GM12878 (cell line): ENCODE measurements at regions not wholly inside any gene's neighbourhood (a gene's known extent, or its start where the extent isn't known, plus 50 kb on each side); places are given as distances from the start of the nearest gene placed in this dataset.

Experiments used
- ATAC-seq: fragments of 200-7000 bp; cut with Tn5 transposase; 3 replicates; pipeline ENCODE4 v1.9.1; 2020; ENCODE audit warnings: mild to moderate bottlenecking, moderate library complexity
- BruUV-seq: library from RNA; stranded (reverse); fragments of 400-500 nt; replicated peaks from 2 replicates; lab custom pipeline; 2021; lab: Mats Ljungman, UMichigan
- CTCF ChIA-PET: fragments of 300-600 bp; sonication (Branson Sonifier 250); formaldehyde crosslinking; extraction: SDS; loops from one replicate; lab custom pipeline; 2021; ENCODE audit warnings: inconsistent platforms; lab: Yijun Ruan, JAX
- POLR2A ChIA-PET: fragments of 350-600 bp; formaldehyde crosslinking; extraction: SDS; loops from one replicate; lab custom pipeline; 2021; ENCODE audit warnings: inconsistent platforms; lab: Charles Lee
- RAD21 ChIA-PET: fragments of 300-600 bp; sonication (Branson Sonifier 250); formaldehyde crosslinking; loops from one replicate; lab custom pipeline; 2023; ENCODE audit warnings: antibody characterized with exemption; ENCODE audit not compliant: unreplicated experiment; lab: Charles Lee
- SMC1A ChIA-PET: fragments of 300-600 bp; sonication (Branson Sonifier 250); formaldehyde crosslinking; loops from one replicate; lab custom pipeline; 2023; ENCODE audit not compliant: unreplicated experiment, uncharacterized antibody; lab: Charles Lee
- DNase-seq: peaks from one replicate; pipeline ENCODE4 v3.0.0-alpha.2; 2011; ENCODE audit warnings: low read depth, low spot score
- FAIRE-seq: peaks from 3 replicates; lab custom pipeline; 2011; peaks lifted over from hg19 to GRCh38; lab: Jason Lieb, UNC
- H2AFZ ChIP-seq: 2 replicates; pipeline ENCODE4 v1.6.0; 2011; ENCODE audit warnings: low read depth, low read length, control low read depth; ENCODE audit not compliant: control insufficient read depth
- H3K27ac ChIP-seq: 2 replicates; pipeline ENCODE4 v1.5.1; 2011; ENCODE audit warnings: control low read depth; ENCODE audit not compliant: control insufficient read depth, insufficient read depth
- H3K27me3 ChIP-seq, 2 experiments: replicated peaks in 1 of 2; 2 replicates each; pipeline versions ENCODE4 v1.6.0 to v1.6.1; 2011; ENCODE audit warnings: low read length in 1 of 2; ENCODE audit not compliant: control insufficient read depth in 2 of 2, insufficient read depth in 2 of 2
- H3K36me3 ChIP-seq, 2 experiments: 2 replicates each; pipeline ENCODE4 v1.5.1; 2011; ENCODE audit warnings: low read length in 1 of 2; ENCODE audit not compliant: control insufficient read depth in 2 of 2, insufficient read depth in 2 of 2
- H3K4me1 ChIP-seq: 2 replicates; pipeline ENCODE4 v1.6.1; 2011; ENCODE audit warnings: mild to moderate bottlenecking, low read length, moderate library complexity, mixed read lengths; ENCODE audit not compliant: control insufficient read depth, insufficient read depth
- H3K4me2 ChIP-seq: 2 replicates; pipeline ENCODE4 v1.6.0; 2011; ENCODE audit warnings: control low read depth; ENCODE audit not compliant: control insufficient read depth, insufficient read depth
- H3K4me3 ChIP-seq: fragments of 200-600 bp; sonication (generic); 2 replicates; pipeline ENCODE4 v1.5.1; 2016
- H3K79me2 ChIP-seq: 2 replicates; pipeline ENCODE4 v1.6.0; 2011; ENCODE audit warnings: low read length; ENCODE audit not compliant: control insufficient read depth, insufficient read depth
- H3K9ac ChIP-seq: 2 replicates; pipeline ENCODE4 v1.8.0; 2011; ENCODE audit warnings: low read length, control low read depth, mixed read lengths; ENCODE audit not compliant: control insufficient read depth, insufficient read depth
- H3K9me3 ChIP-seq: replicated peaks from 3 replicates; pipeline ENCODE4 v1.5.1; 2011; ENCODE audit warnings: mild to moderate bottlenecking, low read length; ENCODE audit not compliant: control insufficient read depth, insufficient read depth
- H4K20me1 ChIP-seq: 2 replicates; pipeline ENCODE4 v1.6.0; 2011; ENCODE audit not compliant: control insufficient read depth, insufficient read depth
- BCL3 ChIP-seq: IDR thresholded peaks from 2 replicates; pipeline ENCODE4 v1.6.1; 2011; ENCODE audit warnings: borderline replicate concordance, low read depth, mild to moderate bottlenecking, moderate library complexity, low read length; ENCODE audit not compliant: insufficient read depth, poor library complexity, severe bottlenecking
- RFX5 ChIP-seq: IDR thresholded peaks from 2 replicates; pipeline ENCODE4 v1.6.1; 2011; ENCODE audit warnings: low read depth, low read length, improper control_type of control experiment
- RUNX3 ChIP-seq: IDR thresholded peaks from 2 replicates; pipeline ENCODE4 v1.6.1; 2012; ENCODE audit warnings: low read length, inconsistent platforms
- USF1 ChIP-seq: IDR thresholded peaks from 2 replicates; pipeline ENCODE4 v1.6.1; 2011; ENCODE audit warnings: borderline replicate concordance, low read depth, mild to moderate bottlenecking, moderate library complexity, mixed read lengths, low read length; ENCODE audit not compliant: insufficient read depth; ENCODE audit errors: extremely low read length
- ZNF274 ChIP-seq: IDR thresholded peaks from one replicate; pipeline ENCODE4 v1.8.0; 2011; ENCODE audit not compliant: insufficient read length, insufficient read depth
- WGBS: methylation state at CpG from one replicate; pipeline ENCODE4 v1.1.6; 2016; ENCODE audit warnings: low lambda C conversion rate; ENCODE audit not compliant: insufficient replicate concordance, insufficient coverage; ENCODE audit errors: missing lambda C conversion rate; 5-methylcytosine and 5-hydroxymethylcytosine counted together
- in situ Hi-C: fragments of 300-500 bp; cut with MboI; formaldehyde crosslinking; loops from 9 replicates; pipeline ENCODE4 v1.14.3; 2018; ENCODE audit warnings: mixed read lengths
- intact Hi-C: fragments of 100-400 bp; cut with micrococcal nuclease; formaldehyde crosslinking; loops from one replicate; pipeline ENCODE4 v1.14.2; 2022; ENCODE audit not compliant: unreplicated experiment

GRCh38 chr1:234892642-234893041, 236.0 kb downstream of the TOMM20 start:
- RAD21 ChIA-PET: no interaction called here
- in situ Hi-C loops: no loop called here
- DNase-seq (no peak), ATAC-seq (no peak), FAIRE-seq (no peak)
- Histone ChIP-seq H3K4me3 (no peak overlapping the region), H2AFZ (no peak overlapping the region), H3K4me2 (no peak overlapping the region), H3K4me1 (peaks cover 4% of the 10 kb centered on the region; the same call in 1 of the 2 replicates), H4K20me1 (no peaks in the 10 kb centered on the region), H3K9me3 (no peaks in the 10 kb centered on the region), H3K27ac (no peak overlapping the region), H3K27me3 (no peaks in the 10 kb centered on the region; a peak in 1 of 4 replicates), H3K9ac (no peak overlapping the region), H3K36me3 (no peaks in the 10 kb centered on the region), H3K79me2 (no peaks in the 10 kb centered on the region)
- intact Hi-C loops: no loop called here
- POLR2A ChIA-PET: interaction anchor here (0.5 kb wide), 1 partner anchor 137 kb away, joined by 5 read pairs; no protein-coding TSS in a partner anchor
- BruUV-seq: no TSS peak
- TF ChIP-seq RFX5 (no peak), ZNF274 (no peak), USF1 (no peak), BCL3 (no peak), RUNX3 (no peak)
- 80% methylated on average over 4 of the region's 4 CpGs for WGBS
- SMC1A ChIA-PET: interaction anchor here (0.6 to 1.6 kb wide), 4 partner anchors 10 to 33 kb away, joined by 3 to 5 read pairs (median 4); no protein-coding TSS in a partner anchor
- CTCF ChIA-PET: interaction anchor here (1.0 to 1.6 kb wide), 4 partner anchors 9 to 32 kb away, joined by 3 to 4 read pairs (median 4); no protein-coding TSS in a partner anchor
